GM13977 (cell line): ENCODE measurements at regions not wholly inside any gene's neighbourhood (a gene's known extent, or its start where the extent isn't known, plus 50 kb on each side); places are given as distances from the start of the nearest gene placed in this dataset.

Experiments used
- DNase-seq: peaks from one replicate; pipeline ENCODE4 v3.0.0; 2012; ENCODE audit warnings: low spot score
- CTCF ChIP-seq: IDR thresholded peaks from 2 replicates; pipeline ENCODE4 v1.5.1; 2012; ENCODE audit warnings: mild to moderate bottlenecking, control low read depth; ENCODE audit not compliant: insufficient read depth; ENCODE audit errors: extremely low read depth, missing control alignments
- in situ Hi-C: fragments of 300-500 bp; cut with MboI; formaldehyde crosslinking; loops from one replicate; pipeline ENCODE4 v1.12.0; 2022; ENCODE audit warnings: low sequenced_read_pairs, low pct_unique_long_range_greater_than_20kb, mixed read lengths, inconsistent platforms; ENCODE audit not compliant: unreplicated experiment

- in situ Hi-C loops = no loop called here
- DNase-seq = no peak
- TF ChIP-seq CTCF = no peak
These were observed 463.9 kb upstream of the PCDH7 start for GRCh38 chr4:30256116-30256832.

GRCh38 chr4:30258949-30259348 lies 461.2 kb upstream of the PCDH7 start:
- no peak for DNase-seq
- in situ Hi-C loops = no loop called here
- TF ChIP-seq CTCF = no peak

- in situ Hi-C loops = no loop called here
- DNase-seq = no peak
- no peak for TF ChIP-seq CTCF
These were observed 457.8 kb upstream of the PCDH7 start for GRCh38 chr4:30262379-30262778.

- in situ Hi-C loops = no loop called here
- TF ChIP-seq CTCF = no peak
- DNase-seq = no peak
These were observed 455.7 kb upstream of the PCDH7 start for GRCh38 chr4:30264465-30264864.

- no peak for TF ChIP-seq CTCF
- DNase-seq = no peak
- in situ Hi-C loops = no loop called here
These were observed 454.5 kb upstream of the PCDH7 start for GRCh38 chr4:30265716-30266115.

- in situ Hi-C loops = no loop called here
These were observed 451.8 kb upstream of the PCDH7 start for GRCh38 chr4:30268370-30268769.

More at GRCh38 chr4:30268370-30268769, 451.8 kb upstream of the PCDH7 start:
- no peak for TF ChIP-seq CTCF
- DNase-seq = no peak
